Hematopoietic multipotent progenitor cell treated with erythropoietin and hydrocortisone succinate and interleukin-3 and kit ligand, for 6 days (in vitro differentiated cells): ENCODE measurements at regions not wholly inside any gene's neighbourhood (a gene's known extent, or its start where the extent isn't known, plus 50 kb on each side); places are given as distances from the start of the nearest gene placed in this dataset.

Source experiments
- DNase-seq: peaks from one replicate; pipeline ENCODE4 v3.0.0-alpha.2; 2015

- DNase-seq, result no peak
These were observed 710.2 kb upstream of the POM121L12 start for GRCh38 chr7:52325237-52325636.

DNA sequence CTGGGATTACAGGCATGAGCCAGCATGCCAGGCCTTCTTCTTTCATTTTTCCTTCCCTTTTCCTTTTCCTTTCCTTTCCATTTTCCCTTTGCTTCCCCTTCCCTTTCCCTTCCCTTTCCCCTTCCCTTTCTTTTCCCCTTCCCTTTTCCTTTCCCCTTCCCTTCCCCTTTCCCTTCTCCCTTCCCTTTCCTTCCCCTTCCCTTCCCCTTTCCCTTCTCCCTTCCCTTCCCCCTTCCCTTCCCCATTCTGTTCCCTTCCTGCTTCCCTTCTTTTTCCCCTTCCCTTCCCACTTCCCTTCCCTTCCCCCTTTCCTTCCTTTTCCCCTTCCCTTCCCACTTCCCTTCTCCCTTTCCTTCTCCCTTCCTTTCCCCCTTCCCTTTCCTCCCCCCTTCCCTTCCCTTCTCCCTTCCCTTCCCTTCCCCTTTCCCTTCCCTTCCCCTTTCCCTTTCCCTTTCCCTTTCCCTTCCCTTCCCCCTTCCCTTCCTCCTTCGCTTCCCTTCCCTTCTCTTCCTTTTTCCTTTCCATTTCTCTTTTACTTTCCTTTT, 712.2 kb upstream of the POM121L12 start:
- no peak for DNase-seq

DNA sequence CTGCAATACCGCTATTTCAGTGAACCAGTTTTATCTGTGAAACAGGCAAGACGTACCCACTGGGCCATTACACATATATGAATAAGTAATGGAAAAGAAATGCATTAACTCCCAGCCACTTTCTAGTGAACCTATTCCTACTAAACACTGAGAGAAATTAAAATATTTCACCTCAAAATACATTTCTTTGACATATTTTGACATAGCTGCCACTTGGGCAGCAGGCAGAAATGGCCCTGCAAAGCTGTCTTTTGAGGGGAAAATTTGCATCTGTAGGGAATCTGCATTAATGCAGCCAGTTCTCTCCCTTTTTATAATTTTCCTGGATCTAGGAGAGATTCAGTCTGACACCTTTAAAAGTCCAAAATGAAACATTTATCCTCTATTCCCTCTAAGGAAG, 714.8 kb upstream of the POM121L12 start:
- no peak for DNase-seq

- no peak for DNase-seq
These were observed 717.5 kb upstream of the POM121L12 start for GRCh38 chr7:52317921-52318320.

DNA sequence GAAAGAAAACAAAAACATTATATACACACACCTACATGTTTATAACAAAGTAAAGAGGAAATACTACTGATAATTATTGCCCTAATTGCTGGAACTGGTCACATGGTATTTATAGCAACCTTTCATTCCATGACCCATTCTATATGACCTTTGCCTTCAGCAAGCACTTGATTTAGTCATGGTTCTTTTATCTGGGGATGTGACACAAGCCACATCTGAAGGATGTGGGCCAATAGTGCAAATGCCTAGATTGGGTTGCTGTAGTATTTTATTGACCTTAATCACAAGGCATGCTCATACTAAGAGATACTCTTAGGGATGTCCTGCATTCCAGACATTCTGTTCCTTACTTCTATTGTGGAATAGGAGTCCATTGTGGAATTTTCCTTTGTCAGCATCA, 723.5 kb upstream of the POM121L12 start:
- DNase-seq, result no peak

- no peak for DNase-seq
These were observed 725.8 kb upstream of the POM121L12 start for GRCh38 chr7:52309631-52310030.

DNA sequence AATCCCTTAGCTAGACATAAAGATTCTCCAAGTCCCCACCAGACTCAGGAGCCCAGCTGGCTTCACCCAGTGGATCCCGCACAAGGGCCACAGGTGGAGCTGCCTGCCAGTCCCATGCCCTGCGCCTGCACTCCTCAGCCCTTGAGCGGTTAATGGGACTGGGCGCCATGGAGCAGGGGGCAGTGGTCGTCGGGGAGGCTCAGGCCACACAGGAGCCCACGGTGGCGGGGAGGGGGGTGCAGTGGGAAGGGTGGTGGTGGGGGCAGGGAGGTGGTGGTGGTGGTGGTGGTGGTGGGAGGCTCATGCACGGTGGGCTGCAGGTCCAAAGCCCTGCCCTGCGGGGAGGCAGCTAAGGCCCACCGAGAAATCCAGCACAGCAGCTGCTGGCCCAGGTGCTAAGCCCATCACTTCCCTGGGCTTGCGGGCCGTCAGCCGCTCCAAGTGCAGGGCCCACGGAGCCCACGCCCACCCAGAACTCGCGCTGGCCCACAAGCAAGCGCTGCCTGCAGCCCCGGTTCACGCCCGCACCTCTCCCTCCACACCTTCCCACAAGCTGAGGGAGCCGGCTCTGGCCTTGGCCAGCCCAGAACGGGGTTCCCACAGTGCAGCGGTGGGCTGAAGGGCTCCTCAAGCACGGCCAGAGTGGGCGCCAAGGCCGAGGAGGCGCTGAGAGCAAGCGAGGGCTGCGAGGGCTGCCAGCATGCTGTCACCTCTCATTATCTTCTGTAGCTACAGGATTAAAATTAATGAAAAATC, 732.5 kb upstream of the POM121L12 start:
- DNase-seq, result no peak

- DNase-seq, result no peak
These were observed 738.3 kb upstream of the POM121L12 start for GRCh38 chr7:52297128-52297527.

DNA sequence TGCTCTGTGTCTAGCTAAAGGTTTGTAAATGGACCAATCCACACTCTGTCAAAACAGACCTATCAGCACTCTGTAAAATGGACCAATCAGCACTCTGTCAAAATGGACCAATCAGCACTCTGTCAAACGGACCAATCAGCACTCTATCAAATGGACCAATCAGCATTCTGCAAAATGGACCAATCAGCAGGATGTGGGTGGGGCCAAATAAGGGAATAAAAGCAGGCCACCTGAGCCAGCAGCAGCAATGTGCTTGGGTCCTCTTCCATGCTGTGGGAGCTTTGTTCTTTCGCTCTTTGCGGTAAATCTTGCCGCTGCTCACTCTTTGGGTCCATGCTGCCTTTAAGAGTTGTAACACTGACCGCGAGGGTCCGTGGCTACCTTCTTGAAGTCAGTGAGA, 740.5 kb upstream of the POM121L12 start:
- DNase-seq, result no peak

DNA sequence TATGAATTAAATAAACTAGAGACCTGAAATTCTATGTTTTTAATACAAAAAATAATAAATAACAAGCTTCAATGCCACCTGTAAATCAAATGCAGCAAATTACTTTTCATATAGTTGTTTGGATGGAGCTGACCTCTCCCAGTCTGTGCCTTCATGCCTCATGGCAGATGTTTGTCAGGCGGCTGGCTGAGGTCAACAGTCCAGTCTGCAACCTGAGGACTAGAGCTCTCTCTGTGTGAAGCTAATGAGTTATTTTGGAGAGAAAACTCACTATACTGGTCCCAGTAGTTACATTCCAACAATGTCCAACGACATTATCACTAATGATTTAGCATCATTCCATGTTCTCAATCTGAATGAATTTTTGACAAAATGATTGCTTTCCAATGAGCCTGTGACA, 746.2 kb upstream of the POM121L12 start:
- DNase-seq, result no peak

DNA sequence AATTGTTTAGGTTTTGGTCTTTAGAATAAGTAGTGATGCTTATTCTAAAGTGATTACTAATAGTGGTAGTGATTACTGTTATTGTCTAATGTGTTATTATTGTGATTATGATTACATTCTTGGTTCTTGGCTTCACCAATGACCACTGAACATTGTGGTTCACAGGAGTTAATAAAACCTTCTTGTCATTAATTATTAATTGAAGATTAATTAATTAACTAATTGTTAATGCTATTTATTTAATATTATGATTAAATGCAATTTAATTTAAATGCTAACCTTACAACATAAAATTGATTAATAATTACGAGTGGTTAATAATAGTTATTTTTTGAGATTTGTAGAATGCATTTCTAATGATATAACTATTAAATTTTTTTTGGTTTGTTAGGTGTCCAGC, 747.7 kb upstream of the POM121L12 start:
- no peak for DNase-seq

DNA sequence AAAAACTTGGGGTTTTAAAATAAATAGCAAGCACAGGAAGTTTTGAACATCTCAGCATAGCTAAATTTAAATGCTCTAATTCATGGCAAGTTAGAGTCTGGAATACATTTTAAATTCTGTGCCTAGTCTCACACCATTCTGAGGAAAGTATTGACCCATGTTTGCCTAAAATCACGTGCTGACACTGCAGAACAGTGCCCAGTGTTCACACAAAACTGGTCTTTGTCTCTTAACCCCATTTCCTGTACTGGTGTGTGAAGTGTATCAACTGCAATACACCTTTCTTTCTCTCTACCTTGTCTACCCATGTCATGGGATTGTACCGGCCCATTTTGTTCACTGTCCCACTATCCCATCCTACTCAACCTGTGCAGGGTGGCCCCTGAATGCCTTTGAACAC, 749.7 kb upstream of the POM121L12 start:
- DNase-seq, result no peak

DNA sequence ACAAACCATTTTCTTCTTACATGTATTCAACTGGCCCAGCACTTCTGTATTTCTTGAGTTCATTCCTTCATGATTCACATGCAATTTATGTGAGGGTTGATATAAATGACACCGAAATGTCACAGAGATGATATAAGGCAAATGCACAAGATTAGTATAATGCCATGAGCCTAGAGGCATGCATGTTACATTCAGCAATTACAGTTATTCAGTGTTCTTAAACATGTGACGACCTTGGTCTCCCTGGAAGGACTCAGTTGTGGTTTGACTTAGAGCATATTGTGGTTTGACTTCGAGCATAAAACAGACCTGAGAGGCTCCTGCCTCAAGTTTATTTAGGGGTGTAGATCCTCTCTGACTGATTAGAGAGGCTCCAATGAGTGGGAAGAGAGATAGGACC, 752.1 kb upstream of the POM121L12 start:
- DNase-seq, result no peak

GRCh38 chr7:52273685-52274610, 761.5 kb upstream of the POM121L12 start:
- peak; percentile 1 for DNase-seq

- no peak for DNase-seq
These were observed 763.7 kb upstream of the POM121L12 start for GRCh38 chr7:52271703-52272102.

DNA sequence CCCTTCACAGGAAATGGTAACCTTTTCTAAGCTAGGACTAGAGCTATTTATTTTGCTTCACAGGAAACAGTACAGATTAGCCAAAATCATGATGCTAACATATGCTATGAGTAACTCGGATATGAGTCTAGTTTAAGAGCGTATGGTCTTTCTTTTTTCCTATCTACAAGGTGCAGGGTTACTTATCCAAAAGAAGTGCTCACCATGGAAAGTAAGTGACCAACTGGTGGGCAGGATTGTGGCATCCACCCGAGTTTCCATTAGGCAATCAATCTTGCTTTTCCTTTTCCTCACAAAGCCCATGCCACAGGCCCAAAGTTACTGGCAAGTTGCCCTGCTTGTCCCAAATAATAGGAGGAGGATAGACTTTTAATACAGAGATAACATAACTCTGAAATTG, 765.1 kb upstream of the POM121L12 start:
- no peak for DNase-seq

GRCh38 chr7:52269669-52270068, 765.8 kb upstream of the POM121L12 start:
- DNase-seq, result no peak

DNA sequence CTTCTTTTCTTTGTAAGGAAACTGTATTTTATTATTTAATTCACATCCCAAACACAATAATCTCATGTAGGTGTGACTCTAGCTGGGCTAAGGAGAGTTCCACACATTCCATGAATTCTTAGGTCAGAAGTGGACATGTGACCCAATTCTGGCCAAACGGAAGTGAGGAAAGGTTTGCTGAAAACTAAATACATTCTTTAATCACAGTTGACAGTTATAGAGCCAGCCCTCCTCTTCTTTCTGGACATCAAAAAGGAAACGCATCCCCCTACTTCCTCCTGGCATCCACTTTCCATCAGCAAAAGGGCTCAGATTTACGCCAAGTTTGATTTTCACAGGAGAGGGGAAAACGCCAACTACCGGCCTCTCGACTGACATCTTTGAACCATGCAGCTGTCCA, 774.4 kb upstream of the POM121L12 start:
- no peak for DNase-seq

DNA sequence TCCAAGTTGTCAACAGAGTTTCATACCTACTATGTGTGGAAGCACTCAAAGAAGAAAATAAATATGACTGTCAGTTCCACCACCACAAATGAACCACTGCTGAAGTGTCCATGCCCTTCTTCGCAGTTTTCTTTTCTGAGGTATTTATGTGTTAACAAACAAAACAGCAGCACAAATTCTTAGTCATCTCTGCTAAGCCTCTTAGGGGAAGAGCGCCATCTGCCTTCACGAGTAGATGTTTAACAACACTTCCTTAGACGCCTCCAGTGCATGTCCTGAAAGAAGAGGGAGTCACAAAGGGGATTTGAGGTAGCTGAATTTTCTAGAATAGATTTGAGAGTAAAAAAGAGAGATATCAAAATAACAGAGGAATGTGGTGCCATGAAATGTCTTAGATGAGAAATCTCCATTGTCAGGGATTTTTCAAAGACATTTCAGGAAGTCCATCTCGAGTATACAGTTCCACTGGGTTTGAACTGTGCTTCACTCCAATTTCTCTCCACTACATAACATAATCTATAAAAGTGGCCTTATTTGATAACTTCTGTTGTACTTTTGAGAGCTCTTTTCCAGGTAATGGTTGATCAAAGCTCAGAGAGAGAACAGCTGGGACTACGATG, 775.3 kb upstream of the POM121L12 start:
- DNase-seq, result no peak

DNA sequence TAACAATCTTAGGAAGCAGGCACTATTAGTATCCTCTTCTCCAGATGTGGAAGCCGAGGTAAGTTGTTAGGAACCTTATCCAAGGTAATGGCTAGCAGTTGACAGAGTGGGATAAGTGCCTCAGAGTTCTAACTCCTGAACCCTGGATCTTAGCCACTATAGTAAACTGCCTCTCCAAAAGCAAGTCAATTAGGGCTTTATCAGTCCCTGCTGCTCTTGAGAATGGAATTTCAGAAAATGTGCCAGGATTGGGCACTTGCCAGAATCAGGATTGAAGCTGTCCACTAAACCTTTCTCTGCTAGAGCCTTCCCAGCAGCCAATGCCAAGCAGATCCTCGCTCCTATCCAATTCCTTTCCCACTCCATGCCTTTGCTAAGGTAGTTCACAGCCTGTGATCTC, 777.5 kb upstream of the POM121L12 start:
- no peak for DNase-seq

GRCh38 chr7:52254396-52255010, 780.9 kb upstream of the POM121L12 start:
- DNase-seq, result no peak

DNA sequence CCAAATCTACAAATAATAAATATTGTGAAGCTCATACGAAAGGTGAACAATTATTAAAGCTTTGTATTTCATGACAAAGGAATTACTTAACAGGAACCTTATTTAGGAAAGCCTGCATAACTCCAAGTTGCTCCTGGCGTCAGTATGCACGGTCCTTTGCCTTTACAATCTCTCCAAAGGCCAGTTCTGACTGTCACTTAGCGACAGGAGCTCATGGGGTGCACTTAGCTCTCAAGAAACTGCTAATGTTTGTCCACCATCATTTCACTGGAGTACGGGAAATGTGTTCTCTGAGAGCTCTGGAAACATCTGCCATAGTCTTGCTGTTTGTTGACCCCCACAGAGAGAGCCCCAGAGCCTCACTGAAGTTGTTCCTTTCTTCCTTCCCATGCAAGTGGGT, 781.5 kb upstream of the POM121L12 start:
- no peak for DNase-seq

- no peak for DNase-seq
These were observed 785.7 kb upstream of the POM121L12 start for GRCh38 chr7:52249741-52250140.
